ENCODE measurements at regions not wholly inside any gene's neighbourhood (a gene's known extent, or its start where the extent isn't known, plus 50 kb on each side); places are given as distances from the start of the nearest gene placed in this dataset.

GRCh38 chr13:82092312-82092711 is 1751.4 kb upstream of the SPRY2 start (continued):
- TF ChIP-seq ZBTB17 (tag by site-specific recombination; IDR thresholded peaks at IDR 0.05) = no peak
- no peak for TF ChIP-seq ZNF148 (tag by site-specific recombination; IDR thresholded peaks at IDR 0.05; ENCODE audit: borderline replicate concordance)

- ChIA-PET CTCF (no interaction called here), POLR2A (no interaction called here)
- Histone ChIP-seq H3K27ac (ENCODE audit: extremely low read depth, low read depth, low read length) (no peak overlapping the region), H3K4me3 (ENCODE audit: low read depth, low read length) (no peak overlapping the region), H3K36me3 (ENCODE audit: control insufficient read depth in 2 of 2, insufficient read depth in 1 of 2, low read length in 2 of 2) (no peaks in the 10 kb centered on the region), H3K4me1 (ENCODE audit: control insufficient read depth, insufficient read depth, low read length) (no peaks in the 10 kb centered on the region), H3K9me3 (ENCODE audit: control insufficient read depth, insufficient read depth, low read depth, low read length) (no peaks in the 10 kb centered on the region)
- TF ChIP-seq YY2 (tag by site-specific recombination; IDR thresholded peaks at IDR 0.05) = no peak
- no peak for TF ChIP-seq ZNF76 (tag by site-specific recombination; IDR thresholded peaks at IDR 0.05; ENCODE audit: borderline replicate concordance, low read depth)
- TF ChIP-seq ZNF521 (tag by site-specific recombination; IDR thresholded peaks at IDR 0.05) = no peak
- no peak for TF ChIP-seq ZNF830 (tag by site-specific recombination; IDR thresholded peaks at IDR 0.05; ENCODE audit: low read depth)
- no peak for TF ChIP-seq ZNF19 (tag by site-specific recombination; IDR thresholded peaks at IDR 0.05; ENCODE audit: low read depth)
- no peak for TF ChIP-seq SCRT1 (tag by site-specific recombination; IDR thresholded peaks at IDR 0.05; ENCODE audit: borderline replicate concordance)
- no peak for TF ChIP-seq BCL11A (tag by site-specific recombination; IDR thresholded peaks at IDR 0.05; ENCODE audit: low read depth)
- no peak for TF ChIP-seq ZNF560 (tag by site-specific recombination; IDR thresholded peaks at IDR 0.05; ENCODE audit: borderline replicate concordance)
- TF ChIP-seq HOXA7 (CRISPR knock-in tag; IDR thresholded peaks at IDR 0.05; ENCODE audit: borderline replicate concordance) = no peak
- TF ChIP-seq ZNF155 (tag by site-specific recombination; IDR thresholded peaks at IDR 0.05) = no peak
- TF ChIP-seq ZNF624 (tag by site-specific recombination; IDR thresholded peaks at IDR 0.05) = no peak
- TF ChIP-seq ZNF184 (tag by site-specific recombination; IDR thresholded peaks at IDR 0.05) = no peak
- TF ChIP-seq ZNF350 (tag by site-specific recombination; IDR thresholded peaks at IDR 0.05) = no peak
- TF ChIP-seq ZNF48 (tag by site-specific recombination; IDR thresholded peaks at IDR 0.05) = no peak
- TF ChIP-seq ZNF701 (tag by site-specific recombination; IDR thresholded peaks at IDR 0.05) = no peak
- no peak for TF ChIP-seq HOXC10 (CRISPR knock-in tag; IDR thresholded peaks at IDR 0.05)
- no peak for TF ChIP-seq YY1 (tag by site-specific recombination; IDR thresholded peaks at IDR 0.05)
- TF ChIP-seq, protein P1, sequence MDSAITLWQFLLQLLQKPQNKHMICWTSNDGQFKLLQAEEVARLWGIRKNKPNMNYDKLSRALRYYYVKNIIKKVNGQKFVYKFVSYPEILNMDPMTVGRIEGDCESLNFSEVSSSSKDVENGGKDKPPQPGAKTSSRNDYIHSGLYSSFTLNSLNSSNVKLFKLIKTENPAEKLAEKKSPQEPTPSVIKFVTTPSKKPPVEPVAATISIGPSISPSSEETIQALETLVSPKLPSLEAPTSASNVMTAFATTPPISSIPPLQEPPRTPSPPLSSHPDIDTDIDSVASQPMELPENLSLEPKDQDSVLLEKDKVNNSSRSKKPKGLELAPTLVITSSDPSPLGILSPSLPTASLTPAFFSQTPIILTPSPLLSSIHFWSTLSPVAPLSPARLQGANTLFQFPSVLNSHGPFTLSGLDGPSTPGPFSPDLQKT (IDR thresholded peaks at IDR 0.05; ENCODE audit: borderline replicate concordance, low read depth, low read length) = no peak
- no peak for TF ChIP-seq ZSCAN30 (tag by site-specific recombination; IDR thresholded peaks at IDR 0.05)
- TF ChIP-seq, protein P2, sequence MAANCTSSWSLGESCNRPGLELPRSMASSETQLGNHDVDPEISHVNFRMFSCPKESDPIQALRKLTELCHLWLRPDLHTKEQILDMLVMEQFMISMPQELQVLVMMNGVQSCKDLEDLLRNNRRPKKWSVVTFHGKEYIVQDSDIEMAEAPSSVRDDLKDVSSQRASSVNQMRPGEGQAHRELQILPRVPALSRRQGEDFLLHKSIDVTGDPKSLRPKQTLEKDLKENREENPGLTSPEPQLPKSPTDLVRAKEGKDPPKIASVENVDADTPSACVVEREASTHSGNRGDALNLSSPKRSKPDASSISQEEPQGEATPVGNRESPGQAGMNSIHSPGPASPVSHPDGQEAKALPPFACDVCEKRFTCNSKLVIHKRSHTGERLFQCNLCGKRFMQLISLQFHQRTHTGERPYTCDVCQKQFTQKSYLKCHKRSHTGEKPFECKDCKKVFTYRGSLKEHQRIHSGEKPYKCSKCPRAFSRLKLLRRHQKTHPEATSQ (tag by site-specific recombination; IDR thresholded peaks at IDR 0.05) = no peak
Observed at GRCh38 chr13:82088781-82089180, 1747.9 kb upstream of the SPRY2 start.
